Stimulated activated CD8-positive, alpha-beta memory T cell treated with anti-CD3 and anti-CD28 coated beads, Interleukin-4, amount 100 ng/mL, for 4 hours (primary cell): ENCODE measurements at regions not wholly inside any gene's neighbourhood (a gene's known extent, or its start where the extent isn't known, plus 50 kb on each side); places are given as distances from the start of the nearest gene placed in this dataset.

Experiments
- DNase-seq, 2 donors: peaks; one replicate each; pipeline ENCODE4 v3.0.0-alpha.2; 2020; ENCODE audit warnings: low read depth in 2 of 2, low spot score in 1 of 2

DNA sequence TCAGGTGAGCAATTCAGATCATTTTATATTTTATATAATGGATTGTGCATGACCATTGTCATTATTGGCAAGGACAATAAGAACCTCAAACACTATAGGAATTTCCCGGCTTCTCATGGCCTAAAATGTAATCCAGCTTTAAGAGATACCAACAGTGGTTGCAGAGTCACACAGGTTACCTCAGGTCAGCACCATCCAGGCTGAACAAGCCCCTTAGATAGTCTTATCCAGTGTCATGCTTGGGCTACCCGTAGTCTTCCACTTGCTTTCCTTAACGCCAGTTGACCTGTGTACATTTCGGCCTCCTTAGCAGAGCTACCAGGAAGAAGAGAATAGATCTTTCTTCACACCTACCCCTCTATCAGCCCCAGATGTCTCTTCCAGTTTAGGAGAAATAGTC is 293.3 kb upstream of the SYT4 start:
- DNase-seq = no peak

DNA sequence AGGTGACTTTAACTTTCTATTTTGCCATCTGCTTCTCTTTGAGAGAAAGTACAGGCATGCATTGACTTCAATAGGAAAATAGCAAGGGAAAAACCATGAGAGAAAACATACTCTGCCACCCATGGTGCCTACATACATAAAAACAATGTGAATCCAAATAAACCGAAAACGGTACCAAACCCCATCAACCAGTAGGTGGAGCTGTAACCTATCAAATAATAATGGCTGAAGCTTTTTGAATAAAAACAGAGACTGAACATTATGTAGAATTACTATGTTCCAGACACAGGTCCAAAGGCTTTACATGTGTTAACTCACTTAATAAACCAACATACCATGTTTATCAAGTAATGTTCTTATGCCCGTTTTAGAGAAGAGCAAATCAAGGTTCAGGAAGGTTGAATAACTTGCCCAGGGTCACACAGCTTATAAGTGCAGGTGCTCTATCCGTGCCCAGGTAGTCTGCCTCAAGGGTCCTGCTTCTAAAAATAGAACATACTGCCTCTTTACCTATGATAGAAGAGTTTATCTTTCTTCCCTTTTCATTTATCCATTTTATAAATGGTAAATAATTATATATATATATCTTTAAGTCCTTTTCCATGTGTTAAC is 293.9 kb upstream of the SYT4 start:
- DNase-seq = no peak

DNA sequence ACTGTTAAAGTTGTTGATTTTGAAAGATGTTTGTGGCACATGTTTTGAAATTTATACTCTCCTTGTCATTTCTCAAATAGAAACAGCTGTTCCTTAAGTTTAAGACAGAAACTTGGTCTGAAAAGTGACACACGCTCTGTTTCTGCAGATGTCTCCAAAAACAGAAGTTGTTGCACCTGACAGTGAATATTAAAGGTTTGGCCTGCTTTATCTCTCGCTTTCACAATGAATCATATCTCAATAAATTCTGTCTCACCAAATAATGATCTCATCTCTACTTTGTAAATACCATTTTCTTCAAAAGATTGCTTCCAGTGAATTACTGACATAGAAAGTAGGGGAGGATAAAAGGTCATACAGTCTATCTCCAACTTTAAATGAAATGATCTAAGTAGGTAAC is 294.9 kb upstream of the SYT4 start:
- no peak for DNase-seq

DNA sequence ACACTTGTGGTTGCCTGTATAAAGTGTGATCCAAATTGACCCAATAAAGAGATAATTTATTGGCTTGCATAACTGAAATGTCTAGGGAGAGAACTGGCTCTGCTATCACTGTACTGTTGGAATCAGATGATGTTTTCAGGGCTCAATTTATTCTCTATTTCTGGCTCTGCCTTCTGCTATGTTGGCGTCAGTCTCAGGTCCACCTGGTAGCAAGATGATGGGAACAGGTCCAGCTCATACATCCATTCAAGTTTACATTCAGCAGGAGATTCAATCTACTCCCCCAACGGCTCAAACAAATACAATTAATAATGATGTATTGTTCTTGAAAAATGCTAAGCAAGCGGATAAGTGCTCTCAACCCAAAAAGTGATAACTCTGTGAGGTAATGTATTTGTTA is 297.7 kb upstream of the SYT4 start:
- DNase-seq = no peak

DNA sequence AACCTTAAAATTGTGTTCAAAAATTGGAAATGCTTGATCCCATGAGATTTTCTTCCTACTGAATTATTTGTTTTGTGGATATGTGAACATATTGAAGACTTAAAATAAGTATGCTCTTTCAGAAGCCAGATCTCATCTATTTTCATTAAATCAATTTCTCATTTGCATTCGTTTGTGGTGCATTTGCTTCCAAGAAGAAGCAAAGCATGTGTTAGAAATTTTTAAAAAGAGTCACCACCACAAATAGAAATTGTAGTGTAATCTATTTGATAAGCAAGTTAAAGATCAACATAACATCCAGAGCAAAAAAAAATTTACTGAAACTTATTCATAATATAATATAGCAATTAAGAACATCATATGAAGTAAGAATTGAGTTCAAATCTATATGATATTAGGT is 300.9 kb upstream of the SYT4 start:
- DNase-seq = no peak

DNA sequence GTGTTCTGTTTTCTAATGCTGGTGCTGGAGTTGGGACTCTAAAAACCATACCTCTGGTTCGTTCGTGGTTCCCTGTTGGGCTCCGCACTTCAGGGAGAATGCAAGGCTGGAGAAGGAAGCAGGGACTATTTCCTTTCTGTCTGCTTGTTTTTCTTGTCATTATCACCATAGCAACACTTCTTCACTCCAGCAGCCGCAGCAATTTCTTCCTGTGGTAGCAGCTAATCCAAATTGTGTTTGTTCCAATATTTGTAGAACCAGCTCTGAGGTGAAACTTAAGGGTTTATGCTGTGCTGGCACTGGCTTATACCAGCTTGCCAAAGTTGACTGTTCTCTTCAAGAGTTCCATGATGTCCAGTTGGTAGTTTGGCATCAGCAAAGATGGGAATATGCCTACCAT is 301.4 kb upstream of the SYT4 start:
- no peak for DNase-seq

DNA sequence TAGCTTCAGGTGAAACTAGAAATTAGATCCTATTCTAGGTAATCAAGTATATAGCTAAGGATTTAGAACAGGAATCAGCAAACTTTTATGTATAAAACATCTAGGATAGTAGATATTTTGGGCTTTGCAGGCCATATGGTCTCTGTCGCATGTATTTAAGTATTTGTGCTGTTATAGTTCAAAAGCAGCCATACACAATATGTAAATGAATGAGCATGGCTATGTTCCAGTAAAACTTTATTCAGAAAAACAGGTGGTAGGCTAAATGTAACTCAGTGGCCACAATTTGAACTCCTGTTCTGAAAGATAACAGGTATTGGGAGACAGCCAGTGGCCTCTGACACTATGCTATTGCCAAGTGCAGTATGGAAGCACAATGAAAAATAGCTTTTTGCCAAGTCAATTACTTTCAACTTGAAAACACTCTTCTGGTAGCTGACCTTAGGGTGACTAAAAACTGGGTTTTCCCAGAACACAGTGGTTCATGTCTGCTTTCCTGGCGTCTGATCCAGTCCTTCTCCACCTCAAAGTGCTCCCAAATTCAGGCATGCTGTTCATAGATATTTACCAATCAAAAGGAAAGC is 304.7 kb upstream of the SYT4 start:
- DNase-seq = no peak

DNA sequence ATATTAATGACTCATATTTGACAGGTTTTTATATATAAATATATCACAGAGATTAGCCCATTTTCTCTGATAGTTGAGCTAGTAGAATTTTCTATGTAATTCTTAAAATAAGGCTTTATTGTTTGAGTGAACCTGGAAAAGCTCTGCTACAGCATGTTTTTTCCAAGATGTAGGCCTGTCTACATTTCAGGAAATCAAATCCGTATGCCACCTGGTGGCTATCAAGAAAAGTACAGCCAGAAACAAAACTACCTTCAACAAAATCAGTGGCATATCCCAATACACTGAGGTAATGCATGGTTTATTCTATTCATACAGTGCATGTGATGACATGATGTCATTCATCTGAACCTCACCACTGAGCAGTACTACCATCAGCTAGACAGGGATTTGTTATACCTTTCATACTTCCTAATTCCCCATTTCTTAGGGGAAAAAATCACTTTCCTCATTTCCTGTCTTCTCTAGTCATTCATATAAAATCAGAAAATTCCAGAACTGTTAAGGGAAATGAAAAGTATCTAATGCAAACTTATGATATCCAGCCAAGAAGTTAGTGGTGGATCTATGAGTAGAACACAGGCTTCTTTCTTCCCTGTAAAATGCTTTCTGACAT is 310.4 kb upstream of the SYT4 start:
- DNase-seq = no peak

DNA sequence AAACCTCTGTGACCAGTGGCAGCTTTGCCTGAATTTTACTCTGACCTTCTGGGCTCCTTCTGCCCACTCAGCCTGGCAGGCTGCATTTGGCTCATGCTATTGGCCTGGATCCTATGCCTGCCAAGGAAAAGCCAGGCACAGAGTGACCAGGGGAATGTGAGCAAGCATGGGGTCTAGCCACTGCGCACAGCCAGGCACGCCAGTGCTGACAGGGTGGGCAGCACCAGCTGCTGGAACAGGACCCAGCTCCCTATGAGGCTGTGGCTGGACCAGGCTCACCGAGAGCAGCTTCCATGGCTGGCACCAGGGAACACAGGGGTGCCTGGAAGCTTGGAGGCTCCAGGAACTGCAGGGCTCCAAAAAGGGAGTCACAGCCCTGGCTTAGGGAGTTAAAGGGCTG is 311.5 kb upstream of the SYT4 start:
- DNase-seq = no peak

DNA sequence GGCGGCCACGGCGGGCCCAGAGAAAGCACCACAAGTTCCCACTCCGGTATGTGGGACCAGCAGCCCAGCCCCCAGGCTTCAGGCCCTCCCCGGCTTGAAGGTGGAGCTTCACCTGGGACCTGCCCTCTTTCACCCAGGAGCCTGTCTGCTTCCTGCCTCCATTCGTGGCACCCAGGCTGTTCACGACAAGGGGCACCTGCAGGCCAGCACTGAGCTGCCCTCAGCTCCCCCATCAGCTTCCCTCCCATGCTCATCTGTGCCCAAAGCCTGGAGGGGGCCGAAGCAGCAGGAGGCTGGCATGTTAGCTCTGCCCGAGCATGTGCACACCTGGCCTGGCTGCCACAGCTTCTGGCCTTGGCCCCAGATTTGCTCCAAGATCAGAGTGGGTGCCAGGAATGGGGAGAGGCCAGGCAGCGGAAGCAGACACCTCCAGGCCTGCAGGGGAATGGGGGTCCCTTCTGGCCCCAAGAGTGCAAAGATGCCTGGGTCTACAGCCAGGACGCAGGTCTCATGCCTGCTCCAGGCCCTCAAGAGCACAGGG is 312.4 kb upstream of the SYT4 start:
- no peak for DNase-seq

DNA sequence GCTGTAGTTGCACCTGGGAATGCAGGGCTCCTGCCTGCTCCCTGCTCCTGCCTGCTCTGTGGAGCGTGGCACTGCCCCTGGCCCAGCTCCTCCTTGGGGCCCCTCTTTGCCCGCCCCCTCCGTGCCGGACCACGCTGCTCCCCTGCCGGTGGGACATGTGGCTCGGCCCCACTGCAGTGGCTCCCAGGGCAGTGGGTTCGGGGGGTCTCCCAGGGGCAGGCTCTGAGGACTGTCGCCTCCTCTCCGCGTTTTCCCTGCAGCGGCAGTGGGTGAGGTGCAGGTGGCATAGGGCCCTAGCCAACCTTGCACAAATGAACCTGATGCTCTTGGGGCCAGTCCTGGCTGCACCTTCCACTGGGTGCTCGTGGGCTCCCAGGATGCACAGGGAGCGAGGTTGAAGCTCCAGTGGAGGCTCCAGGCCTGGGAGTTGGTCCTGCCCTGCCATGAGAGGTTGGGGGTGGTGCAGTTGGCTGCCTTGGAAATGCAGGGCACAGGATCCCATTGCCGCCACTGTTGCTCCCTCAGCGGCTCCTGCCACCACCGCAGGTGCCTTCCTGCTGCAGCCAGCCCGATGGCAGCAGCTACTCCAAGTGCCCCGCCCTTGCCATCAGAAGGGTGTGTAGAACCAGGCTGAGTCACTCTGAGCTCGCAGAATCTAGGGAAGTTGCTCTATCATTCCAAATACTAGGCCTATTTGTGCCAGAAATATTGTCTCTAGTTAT is 313.1 kb upstream of the SYT4 start:
- no peak for DNase-seq

DNA sequence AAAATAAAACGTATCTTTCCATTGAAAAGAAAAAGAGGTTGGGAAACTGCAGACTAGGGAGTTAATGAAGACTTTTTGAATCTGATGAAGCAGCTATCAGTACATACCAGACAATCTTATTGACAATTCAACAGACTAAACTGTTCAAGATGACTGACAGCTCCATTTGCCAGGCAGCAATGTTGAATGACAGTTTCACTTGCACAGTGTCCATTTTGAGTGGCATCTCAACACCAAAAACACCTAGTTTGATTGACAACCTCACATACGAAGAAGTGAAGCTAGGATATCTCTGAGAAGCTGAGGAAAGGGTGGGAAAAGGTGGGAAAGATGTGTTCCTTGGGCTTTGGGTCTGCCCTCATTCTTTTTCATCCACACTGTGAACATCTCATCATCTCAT is 315.0 kb upstream of the SYT4 start:
- DNase-seq = no peak

DNA sequence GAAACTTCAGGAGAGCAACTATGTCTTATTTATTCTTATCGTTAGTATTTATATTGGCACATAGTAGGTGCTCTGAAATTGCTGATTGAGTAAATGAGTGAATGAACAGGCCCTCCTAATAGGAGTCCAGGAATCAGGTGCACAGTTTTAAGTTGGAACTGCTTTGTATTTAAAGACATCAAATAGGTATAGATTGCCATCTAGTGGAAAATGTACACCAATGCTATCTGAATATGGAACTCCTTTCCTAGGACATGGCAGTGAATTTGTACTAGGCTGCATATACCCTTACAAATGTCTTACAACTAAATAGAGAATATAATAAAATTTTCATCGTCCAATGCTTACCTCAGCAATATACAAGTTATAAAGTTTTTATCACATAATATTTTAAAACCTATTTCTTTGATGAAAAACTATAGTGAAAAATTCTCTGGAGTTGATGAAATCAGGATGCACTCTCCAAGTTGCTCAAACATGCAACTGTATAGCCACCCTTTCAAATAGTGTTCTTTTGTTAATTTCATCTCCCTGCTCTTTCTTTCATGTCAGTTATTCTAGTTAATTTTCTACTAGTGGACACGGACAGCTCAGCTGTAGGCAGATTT is 318.9 kb upstream of the SYT4 start:
- no peak for DNase-seq

DNA sequence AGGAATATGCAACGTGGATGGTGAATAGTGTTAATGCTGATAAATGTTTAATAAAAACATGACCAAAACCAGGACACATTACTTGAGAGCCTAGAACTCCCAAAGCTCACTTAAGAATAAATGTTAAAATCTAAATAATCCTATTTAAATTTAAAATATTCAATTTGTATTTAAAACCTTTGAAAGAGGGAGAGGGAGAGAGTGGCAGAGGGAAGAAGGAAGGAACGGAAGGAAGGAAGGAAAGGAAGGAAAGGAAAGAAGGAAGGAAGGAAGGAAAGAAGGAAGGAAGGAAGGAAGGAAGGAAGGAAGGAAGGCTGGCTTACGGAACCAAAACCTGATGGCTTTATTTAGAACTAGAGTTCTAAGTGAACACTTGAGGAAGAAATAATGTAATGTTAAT is 324.1 kb upstream of the SYT4 start:
- no peak for DNase-seq

DNA sequence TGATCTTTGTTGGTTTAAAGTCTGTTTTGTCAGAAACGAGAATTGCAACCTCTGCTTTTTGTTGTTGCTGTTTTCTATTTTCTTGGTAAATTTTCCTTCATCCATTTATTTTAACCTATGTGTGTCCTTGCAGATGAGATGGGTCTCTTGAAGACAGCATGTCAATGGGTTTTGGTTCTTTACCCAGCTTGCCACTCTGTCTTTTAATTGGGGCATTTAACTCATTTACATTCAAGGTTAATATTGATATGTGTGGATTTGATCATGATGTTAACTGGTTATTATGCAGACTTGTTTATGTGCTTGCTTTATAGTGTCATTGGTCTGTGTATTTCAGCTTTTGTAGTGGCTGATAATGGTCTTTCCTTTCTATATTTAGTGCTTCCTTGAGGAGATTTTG is 327.9 kb upstream of the SYT4 start:
- DNase-seq = no peak

DNA sequence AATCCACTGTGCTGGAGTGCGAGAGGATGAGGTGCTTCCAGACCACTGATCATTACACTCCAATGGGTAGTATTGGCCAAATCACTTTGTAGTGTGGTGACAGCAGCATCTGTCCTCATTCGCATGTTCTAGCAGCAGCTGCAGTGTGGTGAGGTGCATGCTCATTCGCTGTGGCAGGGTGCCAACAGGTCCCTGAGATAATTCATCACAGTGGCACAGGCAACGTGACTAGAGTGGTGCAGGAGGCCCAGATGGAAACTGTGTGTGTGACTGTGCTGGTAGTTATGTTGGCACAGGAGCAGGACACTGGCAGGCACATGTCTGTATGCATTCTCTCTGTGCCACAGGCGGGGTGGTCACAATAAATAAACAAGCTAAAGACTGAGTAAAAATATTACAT is 329.5 kb upstream of the SYT4 start:
- no peak for DNase-seq

DNA sequence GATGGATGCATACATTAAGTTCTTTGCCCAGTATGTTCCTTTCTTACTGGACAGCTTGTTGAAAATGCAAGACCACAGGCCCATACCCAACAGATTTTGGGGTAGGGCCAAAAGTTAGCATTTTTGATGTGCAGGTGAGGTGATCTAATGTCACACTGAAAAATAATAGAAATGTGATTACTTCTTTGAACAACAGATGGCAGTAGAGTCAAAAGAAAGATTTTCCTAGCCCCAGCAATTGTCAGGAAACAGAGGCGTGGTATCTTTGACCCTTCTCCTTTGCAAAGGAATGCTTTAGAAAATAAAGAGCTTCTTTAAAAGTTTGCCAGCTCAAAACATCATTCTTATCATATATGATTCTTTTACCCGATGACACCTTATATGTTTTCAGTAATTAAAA is 343.6 kb upstream of the SYT4 start:
- DNase-seq = no peak

DNA sequence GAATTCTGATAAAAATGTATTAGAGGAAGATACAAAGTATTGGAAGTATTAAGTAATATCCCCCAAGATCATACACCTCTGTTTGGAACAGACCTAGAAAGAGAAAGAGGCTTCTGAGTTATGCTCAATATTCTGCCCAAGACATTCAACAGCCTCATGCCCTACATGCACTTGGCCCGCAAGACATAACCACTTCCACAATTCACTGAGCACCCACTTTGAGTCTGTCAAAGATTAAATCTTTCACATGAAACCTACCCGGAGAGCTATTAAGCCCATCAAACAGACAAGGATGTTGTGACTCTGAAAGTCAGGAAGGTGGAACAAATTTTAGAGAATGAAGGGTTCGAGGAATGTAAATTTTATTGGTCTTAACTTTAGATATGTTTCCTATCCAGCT is 344.7 kb upstream of the SYT4 start:
- DNase-seq = no peak

DNA sequence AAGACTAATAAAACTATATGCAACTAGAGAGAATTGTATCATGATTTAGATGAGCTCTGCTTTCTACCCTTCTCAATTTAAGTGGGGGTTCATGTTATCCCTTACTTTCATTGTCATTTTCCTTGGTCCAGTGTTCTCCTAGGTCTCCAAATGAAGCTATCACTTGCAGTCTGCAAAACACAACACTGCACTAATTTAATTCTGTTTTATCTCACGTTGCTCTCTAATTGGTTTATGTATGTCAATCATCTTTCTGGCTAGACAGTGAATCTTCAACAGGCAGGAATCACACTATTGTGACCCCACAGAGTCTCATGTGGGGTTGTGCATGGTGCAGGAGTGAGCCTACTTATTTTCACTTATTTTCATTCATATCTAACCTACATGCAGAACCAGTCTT is 348.3 kb upstream of the SYT4 start:
- no peak for DNase-seq

DNA sequence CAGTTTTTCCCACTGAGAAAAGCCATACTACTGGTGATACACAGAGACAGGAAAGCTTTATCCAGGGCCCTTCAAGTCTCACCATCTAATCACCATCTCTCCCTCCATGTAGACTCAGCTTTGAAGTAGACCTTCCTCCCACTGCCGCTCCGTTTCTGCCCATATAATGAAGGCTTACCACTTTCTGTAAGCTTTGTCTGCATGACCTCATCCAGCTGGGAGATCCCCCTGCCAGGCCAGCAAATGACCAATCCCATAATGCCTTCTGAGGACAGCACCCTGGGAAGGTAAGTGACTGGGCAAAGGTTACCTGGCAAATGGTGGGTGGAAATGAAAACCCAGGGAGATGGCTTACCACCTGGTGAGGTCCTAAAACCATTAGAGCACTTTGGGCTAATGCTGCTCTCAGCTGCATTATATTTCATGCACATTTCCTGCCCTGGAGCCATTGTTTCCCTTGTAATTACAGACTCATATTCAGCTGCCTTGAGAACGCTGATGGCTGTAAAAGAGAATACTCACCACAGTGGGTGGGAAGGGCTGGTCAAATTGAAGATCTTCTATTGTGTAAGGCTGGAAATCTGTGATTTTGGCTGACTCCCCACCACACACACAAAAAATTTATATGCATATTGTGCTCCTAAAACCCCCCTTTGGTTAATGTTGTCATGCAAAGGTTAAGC is 350.7 kb upstream of the SYT4 start:
- no peak for DNase-seq

DNA sequence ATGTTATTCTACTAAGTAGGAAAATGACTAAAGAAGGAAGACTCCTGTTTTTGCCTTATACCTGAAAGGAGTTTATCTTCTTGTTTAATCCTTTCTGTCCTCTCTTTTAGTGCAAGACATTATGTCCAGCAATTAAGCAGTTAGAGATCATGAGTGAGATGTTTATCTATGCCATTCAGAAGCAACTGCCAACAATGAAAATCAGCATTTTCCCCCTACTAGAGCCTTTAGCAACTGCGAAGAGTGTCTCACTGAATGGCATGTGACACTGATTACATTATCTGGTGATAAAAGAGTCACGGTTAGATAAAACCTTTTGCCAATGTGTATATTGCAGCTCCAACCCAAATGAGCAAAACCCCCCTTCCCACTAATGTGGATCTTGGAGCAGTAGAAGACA is 357.7 kb upstream of the SYT4 start:
- no peak for DNase-seq
